Ovary (tissue), 7 donors: ENCODE measurements at regions not wholly inside any gene's neighbourhood (a gene's known extent, or its start where the extent isn't known, plus 50 kb on each side); places are given as distances from the start of the nearest gene placed in this dataset.

Experiments used
- DNase-seq, 5 donors: peaks; one replicate each; pipeline ENCODE4 v3.0.0-alpha.2; 2019 to 2020
- H3K27ac ChIP-seq, 2 donors: fragments of 200-600 bp; one replicate each; pipeline versions ENCODE4 v1.5.1 to v1.8.0; 2019 to 2022
- H3K27me3 ChIP-seq: fragments of 200-600 bp; one replicate; pipeline ENCODE4 v1.8.0; 2022
- H3K36me3 ChIP-seq: fragments of 200-600 bp; sonication (generic); one replicate; pipeline ENCODE4 v1.5.1; 2019
- H3K4me1 ChIP-seq: one replicate; pipeline ENCODE4 v1.8.1; 2013; ENCODE audit warnings: mild to moderate bottlenecking, moderate library complexity; ENCODE audit not compliant: insufficient read depth
- H3K4me3 ChIP-seq: fragments of 200-600 bp; sonication (generic); one replicate; pipeline ENCODE4 v1.5.1; 2017
- H3K9me3 ChIP-seq, 2 donors: fragments of 200-600 bp in 1 of 2; sonication (generic) in 1 of 2; one replicate each; pipeline versions ENCODE4 v1.5.1 to v1.8.1; 2013 to 2019; ENCODE audit warnings: mild to moderate bottlenecking in 1 of 2, moderate library complexity in 1 of 2
- CTCF ChIP-seq, 3 donors: fragments of 450-650 bp in 2 of 3; fragments of 200-600 bp in 1 of 3; IDR thresholded peaks; one replicate each; pipeline versions ENCODE4 v1.5.1 to v1.8.0; 2016 to 2022; ENCODE audit warnings: antibody characterized with exemption in 3 of 3, mild to moderate bottlenecking in 1 of 3
- EP300 ChIP-seq: sonication (generic); formaldehyde crosslinking; IDR thresholded peaks from one replicate; pipeline ENCODE4 v1.6.1; 2017; ENCODE audit warnings: antibody characterized with exemption
- POLR2A ChIP-seq: fragments of 450-650 bp; IDR thresholded peaks from one replicate; pipeline ENCODE4 v1.6.1; 2017; ENCODE audit warnings: antibody characterized with exemption, mild to moderate bottlenecking, moderate library complexity
- WGBS, 3 donors: extraction: QIAGEN DNeasy Blood & Tissue Kit in 1 of 3; methylation state at CpG; one replicate each; pipeline versions ENCODE4 v1.1.5 to v1.1.7; 2013 to 2017; 5-methylcytosine and 5-hydroxymethylcytosine counted together
- intact Hi-C, 4 donors: fragments of 100-400 bp; cut with DNase I; formaldehyde crosslinking; loops; one replicate each; pipeline versions ENCODE4 v1.11.0 to v1.15.1; 2022 to 2023
- donor health status: DM: no; HTN: no; CAD: no; lungs with moderate emphysema.
- donor health status: DM: no; HTN: no; CAD: no.
- donor health status: Bipolar disorder and iron deficiency.
- donor health status: DM: no; HTN: no; CAD: no.
- donor health status: DM: yes; HTN: yes; CAD: no.

GRCh38 chr3:72322264-72322976 lies 525.8 kb downstream of the SHQ1 start:
- Histone ChIP-seq H3K27ac (no peak overlapping the region), H3K9me3 (no peaks in the 10 kb centered on the region), H3K36me3 (no peaks in the 10 kb centered on the region), H3K4me3 (no peak overlapping the region), H3K4me1 (peaks cover 16% of the 10 kb centered on the region), H3K27me3 (no peaks in the 10 kb centered on the region)
- DNase-seq: no peak
- 93 to 97% (median 95%) methylated on average over 11 of the region's 11 CpGs for WGBS, 3 donors
- TF ChIP-seq EP300 (no peak), POLR2A (no peak), CTCF (IDR thresholded peaks at IDR 0.05) (no peak)
- intact Hi-C loops: loop anchor here in 1 of 4 donors (10.0 kb wide), 1 partner anchor 48 kb away; no protein-coding TSS in a partner anchor

- H3K4me1 ChIP-seq: peaks cover 18% of the 10 kb centered on the region
- WGBS, 3 donors: 10 to 22% (median 10%) methylated on average over 3 of the region's 3 CpGs
- H3K9me3 ChIP-seq: no peaks in the 10 kb centered on the region
- H3K27ac ChIP-seq: no peak overlapping the region
- no peak for TF ChIP-seq CTCF (IDR thresholded peaks at IDR 0.05)
- TF ChIP-seq EP300: no peak
- no peaks in the 10 kb centered on the region for H3K36me3 ChIP-seq
- no peak overlapping the region for H3K4me3 ChIP-seq
- intact Hi-C loops: loop anchor here in 1 of 4 donors (10.0 kb wide), 1 partner anchor 46 kb away; no protein-coding TSS in a partner anchor
- H3K27me3 ChIP-seq: no peaks in the 10 kb centered on the region
- peak; percentile 65 to 84 (median 69) for DNase-seq
These were observed 527.3 kb downstream of the SHQ1 start for GRCh38 chr3:72320955-72321303.

GRCh38 chr3:72320095-72320954 lies 527.9 kb downstream of the SHQ1 start:
- DNase-seq: no peak
- no peak for TF ChIP-seq POLR2A
- no peak for TF ChIP-seq CTCF (IDR thresholded peaks at IDR 0.05)
- no peak for TF ChIP-seq EP300
- no peak overlapping the region for H3K4me3 ChIP-seq
- H3K27me3 ChIP-seq: no peaks in the 10 kb centered on the region
- intact Hi-C loops: loop anchor here in 1 of 4 donors (10.0 kb wide), 1 partner anchor 46 kb away; no protein-coding TSS in a partner anchor
- no peaks in the 10 kb centered on the region for H3K36me3 ChIP-seq
- H3K27ac ChIP-seq: no peak overlapping the region
- H3K4me1 ChIP-seq: peaks cover 18% of the 10 kb centered on the region
- WGBS, 3 donors: 74 to 85% (median 75%) methylated on average over 17 of the region's 17 CpGs
- H3K9me3 ChIP-seq: no peaks in the 10 kb centered on the region

GRCh38 chr3:72319194-72320094 lies 528.8 kb downstream of the SHQ1 start:
- DNase-seq: no peak
- no peaks in the 10 kb centered on the region for H3K36me3 ChIP-seq
- 77 to 82% (median 81%) methylated on average over 6 of the region's 6 CpGs for WGBS, 3 donors
- H3K4me3 ChIP-seq: no peak overlapping the region
- intact Hi-C loops: loop anchor here in 1 of 4 donors (10.0 kb wide), 1 partner anchor 45 kb away; no protein-coding TSS in a partner anchor
- no peaks in the 10 kb centered on the region for H3K27me3 ChIP-seq
- no peak for TF ChIP-seq CTCF (IDR thresholded peaks at IDR 0.05)
- TF ChIP-seq POLR2A: no peak
- TF ChIP-seq EP300: no peak
- H3K4me1 ChIP-seq: peaks cover 18% of the 10 kb centered on the region
- no peaks in the 10 kb centered on the region for H3K9me3 ChIP-seq
- no peak overlapping the region for H3K27ac ChIP-seq
